CD4-positive, CD25-positive, alpha-beta regulatory T cell (primary cell): ENCODE measurements at regions not wholly inside any gene's neighbourhood (a gene's known extent, or its start where the extent isn't known, plus 50 kb on each side); places are given as distances from the start of the nearest gene placed in this dataset.

ENCODE experiments used
- ATAC-seq, 2 donors: fragments of 150-1000 bp; cut with Tn5 transposase; one replicate each; pipeline ENCODE4 v1.10.0; 2021; ENCODE audit warnings: low read depth in 2 of 2, moderate number of reproducible peaks in 2 of 2, moderate library complexity in 1 of 2
- DNase-seq, 3 donors: peaks; one replicate each; pipeline versions ENCODE4 v3.0.0 to v3.0.0-alpha.2; 2012 to 2022; ENCODE audit warnings: mixed read lengths in 1 of 3
- H3K27ac ChIP-seq: one replicate; pipeline ENCODE4 v1.7.0; 2013; ENCODE audit warnings: mild to moderate bottlenecking, low read length; ENCODE audit not compliant: insufficient read depth, poor library complexity, severe bottlenecking
- H3K27me3 ChIP-seq: one replicate; pipeline ENCODE4 v1.7.0; 2013; ENCODE audit warnings: low read length; ENCODE audit not compliant: control insufficient read depth, insufficient read depth
- H3K36me3 ChIP-seq: one replicate; pipeline ENCODE4 v1.7.0; 2013; ENCODE audit warnings: mild to moderate bottlenecking, low read length, moderate library complexity; ENCODE audit not compliant: control insufficient read depth, insufficient read depth
- H3K4me1 ChIP-seq: 2 replicates; pipeline ENCODE4 v1.7.0; 2013; ENCODE audit warnings: mild to moderate bottlenecking, low read length; ENCODE audit not compliant: insufficient read depth, control insufficient read depth, poor library complexity, severe bottlenecking
- H3K4me3 ChIP-seq: one replicate; pipeline ENCODE4 v1.7.0; 2013; ENCODE audit warnings: low read depth, mild to moderate bottlenecking, low read length, moderate library complexity
- H3K9me3 ChIP-seq, 2 experiments: 1 replicate in 1 of 2; 2 replicates in 1 of 2; pipeline ENCODE4 v1.7.0; 2013; ENCODE audit warnings: low read length in 2 of 2, mild to moderate bottlenecking in 1 of 2, moderate library complexity in 1 of 2; ENCODE audit not compliant: control insufficient read depth in 2 of 2
- H3K27ac Mint-ChIP-seq, 3 donors: one replicate each; pipeline ENCODE4 v1.8.0; 2020 to 2022; ENCODE audit warnings: mild to moderate bottlenecking in 3 of 3, mixed read lengths in 3 of 3, moderate library complexity in 2 of 3
- H3K27me3 Mint-ChIP-seq: one replicate; pipeline ENCODE4 v1.8.0; 2022; ENCODE audit warnings: mild to moderate bottlenecking, mixed read lengths
- H3K36me3 Mint-ChIP-seq: one replicate; pipeline ENCODE4 v1.8.0; 2020; ENCODE audit warnings: mixed read lengths
- H3K4me1 Mint-ChIP-seq, 4 donors: one replicate each; pipeline ENCODE4 v1.8.0; 2020 to 2022; ENCODE audit warnings: mixed read lengths in 4 of 4, mild to moderate bottlenecking in 1 of 4
- H3K4me3 Mint-ChIP-seq, 4 donors: one replicate each; pipeline ENCODE4 v1.8.0; 2020 to 2022; ENCODE audit warnings: mild to moderate bottlenecking in 4 of 4, mixed read lengths in 4 of 4, moderate library complexity in 3 of 4
- H3K9me3 Mint-ChIP-seq, 7 donors: one replicate each; pipeline ENCODE4 v1.8.0; 2020 to 2022; ENCODE audit warnings: mixed read lengths in 7 of 7, mild to moderate bottlenecking in 3 of 7, moderate library complexity in 2 of 7

DNA sequence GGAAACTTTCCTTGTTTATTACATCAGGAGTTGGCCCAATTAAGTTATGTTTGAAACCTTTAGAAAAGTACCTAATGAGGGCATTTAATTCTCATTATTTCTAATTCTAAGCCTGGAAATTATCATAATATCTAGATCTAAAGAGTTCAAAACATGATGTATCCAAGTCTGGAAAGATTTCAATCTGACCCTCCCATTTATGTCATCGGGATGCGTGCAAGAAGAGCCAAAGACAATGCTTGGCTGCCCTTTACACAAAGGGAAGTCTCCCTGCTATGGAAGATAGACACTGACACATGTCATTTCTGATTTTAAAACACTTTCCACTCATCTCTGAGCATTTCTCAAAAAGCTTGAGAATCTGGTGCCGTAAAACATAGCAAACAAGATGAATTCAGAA lies 222.4 kb downstream of the ANTXR2 start:
- Mint-ChIP-seq H3K27me3 (peaks cover 28% of the 10 kb centered on the region), H3K4me1 (no peaks in the 10 kb centered on the region), H3K4me3 (no peak overlapping the region), H3K36me3 (no peaks in the 10 kb centered on the region), H3K27ac (no peak overlapping the region), H3K9me3 (peaks cover 0 to 1% (median 0%) of the 10 kb centered on the region in 7 donors)
- no peaks in the 10 kb centered on the region for H3K9me3 ChIP-seq
- H3K27me3 ChIP-seq = peaks cover 8% of the 10 kb centered on the region
- no peaks in the 10 kb centered on the region for H3K4me1 ChIP-seq
- no peaks in the 10 kb centered on the region for H3K36me3 ChIP-seq
- DNase-seq (no peak), ATAC-seq (no peak)
- no peak overlapping the region for H3K27ac ChIP-seq
- H3K4me3 ChIP-seq = no peak overlapping the region

DNA sequence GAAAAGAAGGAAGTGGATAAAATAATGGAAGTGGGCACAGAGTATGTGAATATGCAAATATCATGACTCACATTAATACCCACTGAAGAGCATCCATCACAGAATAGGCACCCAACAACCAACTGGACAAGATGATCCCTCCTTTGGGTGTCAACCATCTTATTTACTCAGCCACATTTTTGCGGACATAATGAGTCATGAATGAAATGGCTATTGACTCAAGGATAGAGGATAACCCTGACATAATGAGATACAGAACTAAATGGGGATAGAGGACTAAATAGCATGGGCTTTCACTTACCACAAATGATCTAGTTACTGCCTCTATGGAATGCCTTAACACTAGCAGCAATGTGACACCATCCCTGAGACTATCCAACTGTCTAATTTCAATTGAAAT lies 224.7 kb downstream of the ANTXR2 start:
- Mint-ChIP-seq H3K9me3 (peaks cover 0 to 17% (median 5%) of the 10 kb centered on the region in 7 donors), H3K4me3 (no peak overlapping the region), H3K4me1 (no peaks in the 10 kb centered on the region), H3K36me3 (no peaks in the 10 kb centered on the region), H3K27ac (no peak overlapping the region), H3K27me3 (peaks cover 16% of the 10 kb centered on the region)
- no peaks in the 10 kb centered on the region for H3K4me1 ChIP-seq
- peaks cover 10% of the 10 kb centered on the region for H3K27me3 ChIP-seq
- peaks cover 3 to 12% of the 10 kb centered on the region in 2 experiments for H3K9me3 ChIP-seq
- no peak overlapping the region for H3K4me3 ChIP-seq
- no peak overlapping the region for H3K27ac ChIP-seq
- DNase-seq (no peak), ATAC-seq (no peak)
- H3K36me3 ChIP-seq = no peaks in the 10 kb centered on the region

DNA sequence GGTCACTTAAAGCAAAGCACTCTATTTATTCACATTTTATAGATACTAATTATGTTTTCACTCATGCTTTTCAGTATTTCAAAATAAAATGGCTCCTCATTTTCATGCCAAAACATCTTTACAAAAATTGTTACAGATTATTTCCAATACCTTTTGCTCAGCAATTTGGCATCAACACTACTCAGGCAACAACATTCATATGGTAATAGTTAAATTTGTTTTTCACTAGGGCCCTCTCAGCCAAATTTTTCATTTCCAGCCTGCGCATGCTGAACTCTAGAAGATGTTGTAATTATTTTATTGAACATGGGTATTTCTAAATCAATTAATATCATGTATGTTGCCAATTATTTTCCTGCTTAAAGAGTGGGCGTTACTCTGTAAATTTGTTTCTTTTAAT lies 225.6 kb downstream of the ANTXR2 start:
- Mint-ChIP-seq H3K4me3 (no peak overlapping the region), H3K27ac (no peak overlapping the region), H3K27me3 (peaks cover 11% of the 10 kb centered on the region), H3K4me1 (no peaks in the 10 kb centered on the region), H3K36me3 (no peaks in the 10 kb centered on the region), H3K9me3 (peaks cover 0 to 25% (median 5%) of the 10 kb centered on the region in 7 donors)
- H3K36me3 ChIP-seq = no peaks in the 10 kb centered on the region
- peaks cover 10% of the 10 kb centered on the region for H3K27me3 ChIP-seq
- peaks cover 8 to 19% of the 10 kb centered on the region in 2 experiments for H3K9me3 ChIP-seq
- ATAC-seq = no peak
- no peaks in the 10 kb centered on the region for H3K4me1 ChIP-seq
- H3K4me3 ChIP-seq = no peak overlapping the region
- no peak overlapping the region for H3K27ac ChIP-seq
- DNase-seq = no peak

DNA sequence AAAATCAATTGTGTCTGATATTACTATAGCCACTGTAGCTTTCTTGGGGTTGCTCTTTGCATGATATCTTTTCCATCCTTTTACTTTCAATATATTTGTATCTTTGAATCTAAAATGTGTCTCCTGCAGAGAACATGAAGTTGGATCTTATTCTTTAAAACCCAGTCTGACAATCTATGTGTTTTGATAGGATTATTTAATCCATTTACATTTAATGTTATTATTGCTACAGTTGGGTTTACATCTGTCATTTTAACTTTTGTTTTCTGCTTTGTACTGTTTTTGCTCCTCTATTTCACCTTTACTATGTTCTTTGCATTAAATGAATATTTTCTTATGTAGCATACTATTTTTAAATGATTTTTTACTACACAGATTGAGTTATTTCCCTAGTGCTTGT lies 230.9 kb downstream of the ANTXR2 start:
- peaks cover 7% of the 10 kb centered on the region for H3K27me3 Mint-ChIP-seq
- H3K4me3 ChIP-seq = no peak overlapping the region
- H3K4me1 Mint-ChIP-seq = no peaks in the 10 kb centered on the region
- H3K27ac ChIP-seq = no peak overlapping the region
- no peaks in the 10 kb centered on the region for H3K36me3 ChIP-seq
- no peaks in the 10 kb centered on the region for H3K4me1 ChIP-seq
- H3K9me3 ChIP-seq = peaks cover 8 to 27% of the 10 kb centered on the region in 2 experiments
- DNase-seq (no peak), ATAC-seq (no peak)
- H3K27ac Mint-ChIP-seq = no peak overlapping the region
- H3K27me3 ChIP-seq = peaks cover 6% of the 10 kb centered on the region
- no peaks in the 10 kb centered on the region for H3K36me3 Mint-ChIP-seq
- no peak overlapping the region for H3K4me3 Mint-ChIP-seq
- H3K9me3 Mint-ChIP-seq = peaks cover 0 to 35% (median 7%) of the 10 kb centered on the region in 7 donors

DNA sequence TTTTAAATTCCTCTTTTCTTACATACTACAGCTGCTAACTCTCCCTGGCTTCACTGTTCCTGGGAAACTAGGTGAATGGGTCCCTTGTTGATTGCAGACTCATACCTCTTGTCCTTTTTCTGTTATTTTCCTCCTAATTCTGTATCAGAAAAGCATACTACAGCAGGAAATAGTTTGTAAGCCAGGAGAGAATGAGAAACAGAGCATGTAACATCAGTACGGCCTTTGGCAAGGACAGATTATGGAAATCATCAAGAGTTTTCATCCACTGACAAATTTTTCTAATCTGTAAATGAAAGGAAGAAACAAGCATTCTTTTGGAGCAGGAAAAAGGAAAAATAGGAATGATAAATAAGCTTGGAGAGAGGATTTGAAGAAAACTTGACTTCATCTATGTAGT lies 239.2 kb downstream of the ANTXR2 start:
- H3K9me3 Mint-ChIP-seq = peaks cover 0 to 5% (median 1%) of the 10 kb centered on the region in 7 donors
- Histone ChIP-seq H3K4me3 (no peak overlapping the region), H3K9me3 (no peaks in the 10 kb centered on the region), H3K4me1 (no peaks in the 10 kb centered on the region), H3K36me3 (no peaks in the 10 kb centered on the region), H3K27ac (no peak overlapping the region), H3K27me3 (no peaks in the 10 kb centered on the region)
- no peak overlapping the region for H3K27ac Mint-ChIP-seq
- H3K4me3 Mint-ChIP-seq = no peak overlapping the region
- peaks cover 0 to 2% (median 0%) of the 10 kb centered on the region in 4 donors for H3K4me1 Mint-ChIP-seq
- ATAC-seq = no peak
- no peaks in the 10 kb centered on the region for H3K36me3 Mint-ChIP-seq
- no peak for DNase-seq
- H3K27me3 Mint-ChIP-seq = peaks cover 17% of the 10 kb centered on the region

DNA sequence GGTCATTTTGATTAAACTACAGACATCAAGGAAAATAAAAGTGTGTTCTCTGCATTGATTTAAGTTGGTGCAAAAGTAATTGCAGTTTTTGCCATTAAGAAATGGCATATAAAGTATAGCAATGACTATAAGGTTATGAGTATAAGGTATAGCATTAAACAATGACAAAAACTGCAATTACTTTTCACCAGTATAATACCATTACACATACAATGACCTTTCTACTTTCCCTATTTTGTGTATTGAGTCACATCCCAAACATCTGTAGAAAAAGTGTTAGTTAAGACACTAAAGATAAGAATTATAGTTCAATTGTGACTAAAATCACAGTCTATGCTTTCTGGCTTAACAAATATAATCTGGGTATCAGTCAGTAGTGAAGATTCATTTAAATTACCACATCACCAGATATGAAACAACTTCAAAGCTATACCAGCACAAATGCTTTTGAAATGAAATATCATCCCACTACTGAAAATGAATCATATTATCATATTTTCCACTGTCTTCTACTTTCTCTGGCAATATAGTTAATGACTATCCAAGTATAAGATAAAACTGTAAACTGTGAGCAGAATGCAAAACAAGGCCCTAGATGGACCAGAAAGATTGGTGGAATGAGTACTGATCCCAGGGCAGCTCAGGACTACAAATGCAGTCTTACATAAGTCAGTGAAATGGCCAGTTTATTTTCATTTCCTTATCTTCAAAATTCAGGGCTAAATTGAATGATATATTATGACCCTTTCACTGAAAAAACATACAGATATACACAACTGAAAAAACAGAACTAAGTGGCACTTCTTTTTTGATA lies 241.1 kb downstream of the ANTXR2 start:
- no peak overlapping the region for H3K4me3 Mint-ChIP-seq

DNA sequence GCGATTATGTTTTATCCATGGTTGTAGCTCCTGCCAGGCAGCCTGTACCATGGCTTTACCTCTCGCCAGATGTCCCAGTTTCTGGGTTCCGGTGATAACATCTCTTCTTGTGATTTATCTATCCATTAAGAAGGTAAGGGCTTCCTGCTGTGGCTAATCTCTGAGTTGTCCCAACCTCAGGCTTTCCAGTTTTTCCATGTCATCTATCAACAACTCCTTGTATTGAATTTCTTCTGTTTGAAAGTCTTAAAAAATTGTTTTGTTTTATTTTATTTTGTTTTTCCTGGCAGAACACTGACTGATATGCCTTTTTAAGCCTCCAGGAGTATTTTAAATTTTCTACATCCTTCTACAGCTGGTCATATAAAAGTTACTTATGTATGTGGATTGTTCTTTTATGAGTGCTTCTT lies 241.9 kb downstream of the ANTXR2 start:
- Mint-ChIP-seq H3K4me3 (no peak overlapping the region), H3K27ac (no peak overlapping the region), H3K9me3 (peaks cover 0 to 5% (median 0%) of the 10 kb centered on the region in 7 donors), H3K27me3 (peaks cover 18% of the 10 kb centered on the region), H3K4me1 (peaks cover 0 to 2% (median 0%) of the 10 kb centered on the region in 4 donors), H3K36me3 (no peaks in the 10 kb centered on the region)
- Histone ChIP-seq H3K9me3 (no peaks in the 10 kb centered on the region), H3K27me3 (no peaks in the 10 kb centered on the region), H3K4me1 (no peaks in the 10 kb centered on the region), H3K27ac (no peak overlapping the region), H3K4me3 (no peak overlapping the region), H3K36me3 (no peaks in the 10 kb centered on the region)
- DNase-seq (no peak), ATAC-seq (no peak)

More for the DNA sequence above, 241.1 kb downstream of the ANTXR2 start:
- Mint-ChIP-seq H3K4me1 (peaks cover 0 to 2% (median 0%) of the 10 kb centered on the region in 4 donors), H3K27me3 (peaks cover 18% of the 10 kb centered on the region), H3K9me3 (peaks cover 0 to 5% (median 0%) of the 10 kb centered on the region in 7 donors), H3K36me3 (no peaks in the 10 kb centered on the region), H3K27ac (no peak overlapping the region)
- ATAC-seq (no peak), DNase-seq (no peak)
- Histone ChIP-seq H3K27ac (no peak overlapping the region), H3K36me3 (no peaks in the 10 kb centered on the region), H3K9me3 (no peaks in the 10 kb centered on the region), H3K4me3 (no peak overlapping the region), H3K4me1 (no peaks in the 10 kb centered on the region), H3K27me3 (no peaks in the 10 kb centered on the region)

DNA sequence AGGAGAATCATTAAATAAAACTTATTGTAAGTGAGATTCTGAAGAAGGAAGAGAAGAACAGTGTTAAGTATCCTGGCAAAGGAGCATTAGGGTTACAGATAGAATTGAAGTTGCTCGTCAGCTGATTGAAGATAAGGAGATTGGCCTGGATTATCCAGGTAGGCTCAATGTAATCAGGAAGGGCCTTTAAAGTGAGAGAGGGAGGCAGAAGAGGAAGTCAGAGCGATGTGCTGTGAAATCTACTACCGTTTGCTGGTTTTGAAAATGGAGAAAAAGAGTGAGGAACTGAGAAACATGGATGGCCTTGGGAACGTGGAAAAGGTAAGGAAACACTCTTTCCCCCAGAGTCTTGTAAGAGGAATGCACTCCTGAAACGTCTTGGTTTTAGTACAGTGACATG lies 245.7 kb downstream of the ANTXR2 start:
- ATAC-seq = no peak
- Mint-ChIP-seq H3K27ac (no peak overlapping the region), H3K4me3 (no peak overlapping the region), H3K4me1 (no peaks in the 10 kb centered on the region), H3K27me3 (peaks cover 17% of the 10 kb centered on the region), H3K9me3 (peaks cover 0 to 4% (median 0%) of the 10 kb centered on the region in 7 donors), H3K36me3 (no peaks in the 10 kb centered on the region)
- no peak for DNase-seq
- Histone ChIP-seq H3K27me3 (no peaks in the 10 kb centered on the region), H3K36me3 (no peaks in the 10 kb centered on the region), H3K4me1 (no peaks in the 10 kb centered on the region), H3K9me3 (no peaks in the 10 kb centered on the region), H3K4me3 (no peak overlapping the region), H3K27ac (no peak overlapping the region)
